ENCODE measurements at regions not wholly inside any gene's neighbourhood (a gene's known extent, or its start where the extent isn't known, plus 50 kb on each side); places are given as distances from the start of the nearest gene placed in this dataset.

GRCh38 chr12:105916760-105917039, 222.1 kb downstream of the NUAK1 start:
- TF ChIP-seq EP300 (IDR thresholded peaks at IDR 0.05) = no peak
- TF ChIP-seq CTCF (IDR thresholded peaks at IDR 0.05) = no peak
- no peak for TF ChIP-seq POLR2AphosphoS5 (IDR thresholded peaks at IDR 0.05)
